ENCODE measurements at regions not wholly inside any gene's neighbourhood (a gene's known extent, or its start where the extent isn't known, plus 50 kb on each side); places are given as distances from the start of the nearest gene placed in this dataset.

- in situ Hi-C loops (cut with MboI; ENCODE audit: low sequenced_read_pairs, unreplicated experiment) = no loop called here
- TF ChIP-seq, protein P1, sequence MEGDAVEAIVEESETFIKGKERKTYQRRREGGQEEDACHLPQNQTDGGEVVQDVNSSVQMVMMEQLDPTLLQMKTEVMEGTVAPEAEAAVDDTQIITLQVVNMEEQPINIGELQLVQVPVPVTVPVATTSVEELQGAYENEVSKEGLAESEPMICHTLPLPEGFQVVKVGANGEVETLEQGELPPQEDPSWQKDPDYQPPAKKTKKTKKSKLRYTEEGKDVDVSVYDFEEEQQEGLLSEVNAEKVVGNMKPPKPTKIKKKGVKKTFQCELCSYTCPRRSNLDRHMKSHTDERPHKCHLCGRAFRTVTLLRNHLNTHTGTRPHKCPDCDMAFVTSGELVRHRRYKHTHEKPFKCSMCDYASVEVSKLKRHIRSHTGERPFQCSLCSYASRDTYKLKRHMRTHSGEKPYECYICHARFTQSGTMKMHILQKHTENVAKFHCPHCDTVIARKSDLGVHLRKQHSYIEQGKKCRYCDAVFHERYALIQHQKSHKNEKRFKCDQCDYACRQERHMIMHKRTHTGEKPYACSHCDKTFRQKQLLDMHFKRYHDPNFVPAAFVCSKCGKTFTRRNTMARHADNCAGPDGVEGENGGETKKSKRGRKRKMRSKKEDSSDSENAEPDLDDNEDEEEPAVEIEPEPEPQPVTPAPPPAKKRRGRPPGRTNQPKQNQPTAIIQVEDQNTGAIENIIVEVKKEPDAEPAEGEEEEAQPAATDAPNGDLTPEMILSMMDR (IDR thresholded peaks at IDR 0.05; ENCODE audit: borderline replicate concordance, control extremely low read depth, extremely low read depth, insufficient read depth, missing control alignments) = no peak
- DNase-seq (ENCODE audit: low spot score) = no peak
Observed at GRCh38 chr4:177097291-177097690, 212.4 kb upstream of the NEIL3 start.

- DNase-seq (ENCODE audit: low spot score) = no peak
- in situ Hi-C loops (cut with MboI; ENCODE audit: low sequenced_read_pairs, unreplicated experiment) = no loop called here
- TF ChIP-seq, protein P1 (IDR thresholded peaks at IDR 0.05; ENCODE audit: borderline replicate concordance, control extremely low read depth, extremely low read depth, insufficient read depth, missing control alignments) = no peak
Observed at GRCh38 chr4:177099211-177099610, 210.5 kb upstream of the NEIL3 start.

GRCh38 chr4:177100307-177100706 lies 209.4 kb upstream of the NEIL3 start:
- in situ Hi-C loops (cut with MboI; ENCODE audit: low sequenced_read_pairs, unreplicated experiment) = no loop called here
- DNase-seq (ENCODE audit: low spot score) = no peak
- TF ChIP-seq, protein P1 (IDR thresholded peaks at IDR 0.05; ENCODE audit: borderline replicate concordance, control extremely low read depth, extremely low read depth, insufficient read depth, missing control alignments) = no peak

DNA sequence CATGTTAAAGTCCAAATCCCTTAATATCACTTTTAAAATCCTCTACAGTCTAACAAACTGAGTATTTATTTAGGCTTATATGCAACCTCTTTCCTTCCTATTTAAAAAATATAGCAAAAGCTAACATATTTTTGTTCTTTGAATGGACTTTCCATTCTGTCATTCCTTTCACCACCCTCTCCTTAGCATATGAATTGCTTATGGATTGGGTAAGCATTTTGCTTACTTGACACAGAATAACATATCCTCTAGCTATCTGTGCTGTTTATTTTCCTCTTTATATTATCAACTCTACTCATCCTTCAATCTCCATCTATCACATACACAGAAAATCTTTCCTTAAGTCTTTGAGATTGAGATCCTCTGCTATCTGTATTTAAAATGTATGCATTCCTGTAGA lies 206.1 kb upstream of the NEIL3 start:
- TF ChIP-seq, protein P1 (IDR thresholded peaks at IDR 0.05; ENCODE audit: borderline replicate concordance, control extremely low read depth, extremely low read depth, insufficient read depth, missing control alignments) = no peak
- in situ Hi-C loops (cut with MboI; ENCODE audit: low sequenced_read_pairs, unreplicated experiment) = no loop called here
- no peak for DNase-seq (ENCODE audit: low spot score)

GRCh38 chr4:177105536-177105935 lies 204.1 kb upstream of the NEIL3 start:
- in situ Hi-C loops (cut with MboI; ENCODE audit: low sequenced_read_pairs, unreplicated experiment) = no loop called here
- TF ChIP-seq, protein P1 (IDR thresholded peaks at IDR 0.05; ENCODE audit: borderline replicate concordance, control extremely low read depth, extremely low read depth, insufficient read depth, missing control alignments) = no peak
- DNase-seq (ENCODE audit: low spot score) = no peak

GRCh38 chr4:177107288-177107921 lies 202.3 kb upstream of the NEIL3 start:
- in situ Hi-C loops (cut with MboI; ENCODE audit: low sequenced_read_pairs, unreplicated experiment) = no loop called here
- DNase-seq (ENCODE audit: low spot score) = no peak
- TF ChIP-seq, protein P1 (IDR thresholded peaks at IDR 0.05; ENCODE audit: borderline replicate concordance, control extremely low read depth, extremely low read depth, insufficient read depth, missing control alignments) = no peak
